Hematopoietic multipotent progenitor cell treated with erythropoietin and hydrocortisone succinate and interleukin-3 and kit ligand, for 15 days (in vitro differentiated cells): ENCODE measurements at regions not wholly inside any gene's neighbourhood (a gene's known extent, or its start where the extent isn't known, plus 50 kb on each side); places are given as distances from the start of the nearest gene placed in this dataset.
A peak's percentile ranks its signal among the peaks of the same experiment; 100 is the strongest.

Source experiments
- DNase-seq: peaks from one replicate; pipeline ENCODE4 v3.0.0-alpha.2; 2015; ENCODE audit warnings: low spot score

GRCh38 chr3:127483902-127484591 lies 106.5 kb downstream of the TPRA1 start:
- DNase-seq, result no peak

DNA sequence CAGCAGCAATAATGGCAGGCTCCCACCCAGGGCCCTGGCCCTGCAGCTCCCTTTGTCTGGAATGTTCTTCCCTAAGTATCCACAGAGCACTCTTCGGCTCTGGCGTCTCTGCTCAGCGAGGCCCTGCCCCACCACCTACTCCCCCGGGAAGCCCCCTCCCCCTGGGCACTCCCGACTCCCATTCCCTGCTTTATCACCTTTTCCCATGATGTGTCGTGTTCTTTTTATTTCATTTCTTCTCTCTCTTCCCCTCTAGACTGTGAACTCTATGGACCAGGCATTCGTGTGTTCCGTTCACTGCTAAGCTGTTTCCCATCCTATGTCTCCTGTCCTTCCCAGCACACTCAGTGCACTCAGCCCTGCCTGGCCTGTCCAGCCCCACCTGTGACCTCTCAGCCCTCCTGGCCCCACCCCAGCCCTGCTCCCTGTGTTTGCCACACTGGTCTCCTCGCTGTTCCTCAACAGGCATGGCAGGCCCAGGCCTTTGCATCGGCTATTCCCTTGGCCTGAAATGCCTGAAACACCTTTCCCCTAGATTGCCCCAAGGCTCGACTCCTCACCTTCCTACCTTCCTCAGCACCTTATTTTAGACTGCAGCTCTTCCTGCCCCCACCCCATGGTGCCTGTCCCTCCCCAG lies 107.4 kb downstream of the TPRA1 start:
- DNase-seq, result no peak

- peak; percentile 9 for DNase-seq
Measured at GRCh38 chr3:127482216-127483004, 108.1 kb downstream of the TPRA1 start.

DNA sequence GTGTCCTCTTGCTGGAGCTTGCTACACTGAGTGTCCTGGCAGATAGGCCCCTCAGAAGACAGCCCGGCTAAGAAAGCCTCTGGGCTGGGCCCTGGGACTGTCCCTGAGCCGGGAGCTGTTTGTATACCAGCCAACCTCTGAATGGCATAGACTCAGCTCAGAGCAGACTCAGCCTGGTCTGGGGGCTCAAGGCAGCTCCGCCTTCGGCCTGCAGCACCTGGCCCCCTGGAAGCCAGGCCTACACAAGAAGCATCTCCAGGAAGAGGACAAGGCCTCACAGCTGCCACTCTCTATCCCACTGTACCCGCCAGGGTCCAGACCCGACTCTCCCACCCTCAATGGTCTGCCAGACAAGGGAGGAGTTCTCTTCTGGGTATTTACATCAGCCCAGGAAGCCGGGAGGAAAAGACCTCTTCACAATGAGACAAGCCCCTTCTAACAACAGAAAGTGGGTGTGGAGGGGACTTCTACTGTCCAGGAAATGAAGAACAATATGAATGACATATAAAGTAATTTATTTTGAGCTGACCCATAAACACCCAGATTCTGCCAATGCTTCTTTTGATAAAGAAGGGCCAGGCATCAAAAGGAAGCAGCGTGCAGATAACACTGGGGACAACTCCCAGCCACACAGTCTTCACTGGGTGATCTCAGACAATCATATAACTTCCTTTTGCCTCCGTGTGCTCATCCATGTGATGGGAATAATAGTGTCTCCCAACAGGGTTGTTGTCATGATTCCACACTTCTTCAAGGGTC lies 110.2 kb downstream of the TPRA1 start:
- DNase-seq, result peak; percentile 4

- no peak for DNase-seq
Measured at GRCh38 chr3:127479449-127479848, 111.1 kb downstream of the TPRA1 start.

DNA sequence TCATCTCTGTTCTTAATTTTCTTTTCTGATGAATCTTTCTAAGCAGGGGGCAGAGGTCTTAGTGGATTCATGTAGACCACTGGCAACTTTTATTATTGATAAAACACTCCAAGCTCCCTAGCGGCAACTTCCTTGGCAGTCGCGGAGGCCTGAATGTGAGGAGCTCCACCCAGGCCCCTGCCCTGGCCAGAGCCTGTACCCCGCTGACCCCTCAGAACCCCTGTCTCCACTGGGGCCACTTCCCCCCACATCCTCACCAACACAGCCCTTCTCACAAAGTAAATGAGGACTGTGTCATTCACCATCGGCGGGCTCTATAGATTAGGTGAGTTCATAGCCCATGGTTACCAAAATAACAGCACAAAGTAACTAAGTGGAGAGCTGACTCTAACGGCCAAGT lies 111.6 kb downstream of the TPRA1 start:
- DNase-seq, result no peak

- DNase-seq, result no peak
Measured at GRCh38 chr3:127477396-127477795, 113.1 kb downstream of the TPRA1 start.

GRCh38 chr3:127476936-127477335 lies 113.6 kb downstream of the TPRA1 start:
- DNase-seq, result no peak

DNA sequence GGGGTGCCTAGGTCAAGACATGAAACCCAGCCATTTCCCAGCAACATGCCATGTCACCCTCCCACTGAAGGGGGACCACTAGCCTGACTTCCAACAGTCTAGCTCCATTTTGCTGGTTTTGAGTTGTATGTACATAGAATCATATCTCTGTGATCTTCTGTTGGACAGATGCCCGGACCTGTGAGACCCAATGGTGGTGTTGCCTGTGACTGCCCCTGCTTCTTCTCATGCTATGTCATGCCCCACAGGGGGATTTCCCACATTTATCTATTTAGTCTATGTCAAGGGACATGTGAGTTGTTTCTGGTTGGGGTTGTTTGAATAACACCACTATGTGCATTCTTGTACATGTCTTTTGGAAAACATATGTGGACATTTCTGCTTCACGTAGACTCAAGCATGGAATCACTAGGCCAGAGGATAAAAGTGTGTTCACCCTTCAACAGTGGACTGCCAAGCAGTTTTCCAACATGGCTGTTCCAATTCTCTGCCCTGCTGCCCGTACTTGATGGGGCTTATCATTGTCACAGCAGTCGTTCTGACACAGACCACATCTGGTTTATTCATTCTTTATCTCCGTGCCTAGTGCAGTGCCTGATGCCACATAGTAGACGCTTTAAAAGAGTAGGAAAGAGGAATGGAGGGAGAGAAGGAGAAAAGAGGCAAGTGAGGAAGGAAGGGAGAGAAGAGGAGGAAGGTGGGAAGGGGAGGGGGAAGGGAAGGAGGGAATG lies 114.4 kb downstream of the TPRA1 start:
- DNase-seq, result peak; percentile 40

- no peak for DNase-seq
Measured at GRCh38 chr3:127475391-127475790, 115.1 kb downstream of the TPRA1 start.

DNA sequence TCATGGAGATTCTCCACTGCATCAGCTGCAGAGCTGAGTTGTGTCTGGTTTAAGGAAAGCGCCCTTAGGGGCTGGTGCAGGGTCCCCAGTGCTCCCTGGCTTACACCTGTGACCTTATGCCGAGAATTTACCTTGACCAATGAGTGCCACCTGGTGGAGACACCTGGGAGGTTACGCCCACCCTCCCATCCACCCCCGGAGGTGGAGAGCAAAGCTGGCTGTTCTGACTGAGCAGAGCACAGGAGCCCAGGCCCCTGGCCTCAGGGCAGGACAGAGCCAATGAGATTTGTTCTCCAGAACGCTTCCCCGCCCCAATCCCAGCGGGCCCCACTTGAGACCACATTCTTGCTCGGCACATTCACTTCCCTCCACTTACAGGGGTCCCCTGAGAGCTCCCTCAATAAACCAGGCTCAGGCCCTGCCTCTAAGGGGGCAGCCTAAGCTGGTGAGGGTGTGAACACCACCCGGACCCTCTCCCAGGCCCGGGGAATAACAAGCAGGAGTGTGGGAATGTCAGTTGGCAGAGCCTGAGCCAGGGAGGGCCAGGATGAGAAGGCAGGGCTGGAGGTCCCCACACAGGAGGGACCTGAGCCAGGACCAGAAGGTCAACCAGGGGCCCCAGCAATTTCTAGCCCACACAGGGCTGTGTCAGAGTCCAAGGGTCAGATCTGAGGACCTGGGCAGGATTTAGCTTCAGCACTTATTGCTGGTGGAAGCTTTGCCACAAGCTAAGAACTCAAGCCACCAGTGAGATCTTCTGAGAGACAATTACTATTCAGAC lies 117.1 kb downstream of the TPRA1 start:
- no peak for DNase-seq

GRCh38 chr3:127472506-127472905 lies 118.0 kb downstream of the TPRA1 start:
- no peak for DNase-seq

DNA sequence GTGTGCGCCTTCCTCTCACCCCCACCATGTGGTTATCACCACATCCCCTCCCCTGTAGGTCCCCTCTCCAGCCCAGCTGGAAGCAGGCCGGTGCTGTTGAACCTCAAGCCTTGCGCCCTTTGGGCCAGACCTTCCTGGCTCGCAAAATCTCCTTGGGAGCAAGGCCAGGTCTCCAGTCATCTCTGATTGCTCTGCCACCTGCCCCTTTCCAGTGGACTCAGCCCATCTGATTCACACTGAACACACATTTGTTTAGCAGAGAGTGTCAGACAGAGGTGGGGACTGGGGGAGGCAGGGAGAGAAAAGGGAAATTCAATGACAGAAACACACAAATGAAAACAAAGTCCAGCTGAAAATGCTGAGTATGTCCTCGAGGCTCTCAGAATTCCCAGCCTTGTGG lies 119.4 kb downstream of the TPRA1 start:
- no peak for DNase-seq

GRCh38 chr3:127469760-127470159 lies 120.8 kb downstream of the TPRA1 start:
- no peak for DNase-seq

- DNase-seq, result no peak
Measured at GRCh38 chr3:127467391-127467790, 123.1 kb downstream of the TPRA1 start.

- no peak for DNase-seq
Measured at GRCh38 chr3:127464642-127465041, 125.9 kb downstream of the TPRA1 start.

- no peak for DNase-seq
Measured at GRCh38 chr3:127462111-127462655, 128.3 kb downstream of the TPRA1 start.

- DNase-seq, result no peak
Measured at GRCh38 chr3:127461286-127461910, 129.1 kb downstream of the TPRA1 start.

DNA sequence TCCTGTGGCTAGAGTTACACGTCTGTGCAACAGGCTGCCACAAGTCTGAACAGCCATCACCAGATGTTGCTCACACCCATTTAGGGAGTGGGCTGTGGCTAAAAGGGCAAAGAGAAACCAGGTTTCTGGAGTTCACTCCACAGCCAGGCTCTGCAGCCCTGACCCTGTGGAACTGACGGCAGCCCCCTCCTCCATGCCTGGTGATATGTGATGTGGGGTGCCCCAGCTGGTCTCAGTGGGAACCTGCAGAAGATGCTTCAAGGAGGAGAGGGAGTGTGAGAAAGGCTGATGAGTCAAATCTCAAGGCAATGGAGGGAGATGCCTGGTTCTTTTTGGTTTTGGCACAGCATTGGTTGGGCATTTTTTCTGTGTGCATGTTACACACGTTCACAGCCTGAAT lies 130.6 kb downstream of the TPRA1 start:
- DNase-seq, result no peak
